ENCODE measurements at regions not wholly inside any gene's neighbourhood (a gene's known extent, or its start where the extent isn't known, plus 50 kb on each side); places are given as distances from the start of the nearest gene placed in this dataset.
A peak's percentile ranks its signal among the peaks of the same experiment; 100 is the strongest.

DNA sequence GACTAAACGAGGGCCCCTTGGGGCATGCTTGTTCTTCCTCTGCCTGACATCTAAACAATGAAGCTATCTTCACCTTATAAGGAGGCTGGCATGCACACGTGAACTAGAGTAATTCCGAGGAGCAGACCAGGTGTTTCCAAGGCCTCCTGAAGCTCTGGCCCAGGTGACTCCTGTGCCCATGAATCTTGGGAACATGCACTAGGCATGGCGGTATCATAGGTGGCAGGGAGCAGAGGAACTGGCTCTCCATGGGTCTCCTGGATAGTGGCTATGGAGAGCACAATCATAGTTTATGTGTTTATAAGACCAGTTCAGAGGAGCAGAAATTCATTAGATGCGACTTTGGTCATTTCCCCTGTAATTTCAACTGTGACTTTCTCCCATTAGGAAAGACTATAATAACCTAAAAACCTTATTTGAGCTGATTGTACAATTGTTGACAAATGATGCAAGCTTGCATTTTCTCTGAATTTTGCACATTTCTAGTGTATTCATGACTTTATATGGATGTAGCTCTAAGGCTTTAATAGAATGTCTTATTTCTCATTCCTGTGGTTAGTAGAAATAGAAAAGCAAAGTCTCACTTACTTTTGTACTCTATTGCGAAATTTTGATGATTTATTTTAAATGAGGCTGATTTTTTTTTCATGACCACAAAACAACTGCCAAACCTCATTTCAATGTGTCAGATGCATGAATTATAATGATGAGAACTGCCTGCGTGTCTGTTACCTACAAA, 135.3 kb upstream of the RPS23 start:
- DNase-seq (ENCODE audit: low read depth, low spot score), result peak; percentile 65
- H3K4me3 ChIP-seq (ENCODE audit: low read length), result no peak overlapping the region

DNA sequence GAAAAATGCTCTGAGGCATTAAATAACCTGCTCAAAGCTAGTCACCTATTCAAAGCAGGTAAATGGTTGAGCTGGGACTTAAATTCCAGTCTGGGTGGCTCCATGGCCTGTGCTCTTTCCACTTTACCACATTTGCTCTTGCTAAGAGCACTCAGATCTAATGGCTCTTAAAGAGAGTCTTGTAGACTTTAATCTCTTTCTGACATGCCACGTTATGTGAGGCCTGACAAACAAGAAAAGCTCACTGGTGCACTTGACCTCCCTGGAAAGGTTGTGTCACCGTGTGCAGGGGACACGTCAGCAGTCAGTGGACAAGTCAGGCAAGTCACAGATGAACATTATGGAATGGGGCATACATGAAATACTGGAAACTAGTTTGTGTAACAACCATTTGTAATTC, 129.9 kb upstream of the RPS23 start:
- DNase-seq (ENCODE audit: low read depth, low spot score), result no peak
- H3K4me3 ChIP-seq (ENCODE audit: low read length), result no peak overlapping the region

DNA sequence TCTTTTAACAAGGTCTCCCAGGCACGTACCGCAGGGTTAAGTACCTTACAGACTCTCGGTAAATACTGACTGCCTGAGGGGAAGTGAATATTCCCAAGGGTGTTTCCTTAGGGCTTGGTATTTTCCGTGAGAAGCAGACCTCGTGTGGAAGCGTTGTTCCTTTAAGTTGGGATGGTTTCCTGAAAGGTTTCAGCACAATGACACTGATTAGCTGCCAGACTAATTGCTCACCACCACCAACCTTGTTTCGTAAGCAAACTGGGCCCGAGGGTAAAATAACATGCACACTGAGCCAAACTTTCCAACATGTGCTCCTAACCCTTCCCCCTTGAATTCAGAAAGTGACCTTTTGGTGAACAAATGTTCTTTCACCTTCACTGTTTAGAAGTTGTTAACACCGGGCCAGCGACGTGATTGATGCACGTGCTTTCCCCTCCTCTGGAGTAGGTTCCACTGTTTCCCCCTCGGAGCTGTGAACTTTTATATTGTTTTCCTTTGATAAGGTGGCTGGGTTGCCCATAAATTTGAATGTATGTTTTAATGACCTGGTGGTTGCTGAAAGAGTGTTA, 128.1 kb upstream of the RPS23 start:
- H3K4me3 ChIP-seq (ENCODE audit: low read length), result no peak overlapping the region
- no peak for DNase-seq (ENCODE audit: low read depth, low spot score)

- no peak for DNase-seq (ENCODE audit: low read depth, low spot score)
- no peak overlapping the region for H3K4me3 ChIP-seq (ENCODE audit: low read length)
These were observed 127.6 kb upstream of the RPS23 start for GRCh38 chr5:82405618-82406204.

DNA sequence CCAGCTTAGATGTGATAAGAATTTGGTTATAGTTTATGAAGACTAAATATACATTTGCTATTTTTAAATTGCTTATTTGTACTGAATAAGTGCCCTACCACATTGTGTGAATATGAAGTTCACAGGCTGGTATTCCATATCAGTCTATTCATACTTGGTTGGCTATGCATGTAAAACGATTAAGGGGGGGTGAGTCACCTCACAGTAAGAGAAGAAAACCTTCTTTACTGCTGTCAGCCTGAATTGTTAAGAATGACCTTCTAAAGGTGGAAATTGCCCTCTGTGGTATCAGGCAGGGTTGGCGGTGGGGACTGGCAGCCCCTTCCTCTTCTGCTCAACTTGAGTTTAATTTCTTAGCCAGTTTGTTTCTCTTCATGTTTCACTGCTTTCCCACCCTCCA, 127.0 kb upstream of the RPS23 start:
- no peak overlapping the region for H3K4me3 ChIP-seq (ENCODE audit: low read length)
- DNase-seq (ENCODE audit: low read depth, low spot score), result no peak

DNA sequence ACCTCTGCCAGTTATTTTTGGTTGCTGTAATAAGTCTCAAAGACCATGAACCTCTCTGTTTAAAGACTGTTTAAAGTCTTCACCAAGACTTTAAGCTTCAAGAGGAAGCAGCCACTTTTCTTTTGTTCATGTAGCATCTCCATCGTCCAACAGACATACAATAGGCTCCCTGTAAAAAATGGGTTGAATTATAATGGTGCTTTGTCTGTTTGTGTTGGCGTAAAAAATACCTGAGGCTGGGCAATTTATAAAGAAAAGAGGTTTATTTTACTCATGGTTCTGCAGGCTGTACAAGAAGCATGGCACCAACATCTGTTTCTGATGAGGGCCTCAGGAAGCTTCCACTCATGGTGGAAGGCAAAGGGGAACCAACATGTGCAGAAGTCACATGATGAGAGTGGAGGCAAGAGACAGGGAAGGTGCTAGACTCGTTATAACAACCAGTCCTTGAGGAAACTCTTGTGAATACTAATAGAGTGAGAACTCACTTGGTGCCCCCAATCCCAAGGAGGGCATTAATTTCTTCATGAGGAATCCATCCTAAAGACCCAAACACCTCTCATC, 126.3 kb upstream of the RPS23 start:
- H3K4me3 ChIP-seq (ENCODE audit: low read length), result no peak overlapping the region
- DNase-seq (ENCODE audit: low read depth, low spot score), result no peak

DNA sequence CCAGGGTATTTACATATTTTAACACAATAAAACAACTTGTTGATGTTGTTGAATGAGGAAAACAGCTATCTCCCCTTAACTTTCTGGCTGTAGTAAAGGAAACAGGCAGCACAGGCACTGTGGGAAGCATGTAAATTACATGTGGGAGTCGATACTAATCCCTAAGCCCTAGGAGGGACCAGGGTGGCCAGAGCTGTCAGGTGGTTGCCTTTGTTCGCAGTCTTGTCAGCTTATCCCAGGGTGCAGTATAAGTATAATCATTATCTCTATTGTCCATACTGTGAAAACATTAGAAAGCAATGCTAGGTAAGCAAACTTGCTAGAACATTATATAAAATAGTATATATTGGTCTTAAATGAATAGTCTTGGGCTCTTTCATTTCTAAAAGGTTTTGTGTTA, 125.6 kb upstream of the RPS23 start:
- DNase-seq (ENCODE audit: low read depth, low spot score), result no peak
- H3K4me3 ChIP-seq (ENCODE audit: low read length), result no peak overlapping the region

DNA sequence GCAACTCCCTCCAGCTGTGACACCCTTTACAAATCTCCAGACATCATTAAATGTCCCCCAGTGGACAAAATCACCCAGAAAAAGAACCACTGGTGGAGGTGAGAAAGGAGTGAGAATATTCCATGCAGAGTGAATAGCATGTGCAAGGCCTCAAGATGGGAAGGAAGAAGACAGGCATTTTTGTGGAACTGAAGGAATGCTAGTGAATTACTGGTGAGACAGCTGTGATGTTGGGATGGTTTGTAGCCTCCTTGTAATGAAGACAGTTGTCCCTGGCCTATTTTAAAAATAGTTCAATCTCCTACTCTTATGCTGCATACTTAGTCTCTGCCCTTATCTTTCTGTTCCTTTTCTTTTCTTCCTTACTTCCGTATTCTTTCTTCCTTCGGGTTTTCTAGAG, 124.9 kb upstream of the RPS23 start:
- no peak for DNase-seq (ENCODE audit: low read depth, low spot score)
- no peak overlapping the region for H3K4me3 ChIP-seq (ENCODE audit: low read length)

GRCh38 chr5:82399111-82399510, 121.0 kb upstream of the RPS23 start:
- no peak overlapping the region for H3K4me3 ChIP-seq (ENCODE audit: low read length)
- DNase-seq (ENCODE audit: low read depth, low spot score), result no peak

GRCh38 chr5:82397741-82398320, 119.7 kb upstream of the RPS23 start:
- no peak for DNase-seq (ENCODE audit: low read depth, low spot score)

DNA sequence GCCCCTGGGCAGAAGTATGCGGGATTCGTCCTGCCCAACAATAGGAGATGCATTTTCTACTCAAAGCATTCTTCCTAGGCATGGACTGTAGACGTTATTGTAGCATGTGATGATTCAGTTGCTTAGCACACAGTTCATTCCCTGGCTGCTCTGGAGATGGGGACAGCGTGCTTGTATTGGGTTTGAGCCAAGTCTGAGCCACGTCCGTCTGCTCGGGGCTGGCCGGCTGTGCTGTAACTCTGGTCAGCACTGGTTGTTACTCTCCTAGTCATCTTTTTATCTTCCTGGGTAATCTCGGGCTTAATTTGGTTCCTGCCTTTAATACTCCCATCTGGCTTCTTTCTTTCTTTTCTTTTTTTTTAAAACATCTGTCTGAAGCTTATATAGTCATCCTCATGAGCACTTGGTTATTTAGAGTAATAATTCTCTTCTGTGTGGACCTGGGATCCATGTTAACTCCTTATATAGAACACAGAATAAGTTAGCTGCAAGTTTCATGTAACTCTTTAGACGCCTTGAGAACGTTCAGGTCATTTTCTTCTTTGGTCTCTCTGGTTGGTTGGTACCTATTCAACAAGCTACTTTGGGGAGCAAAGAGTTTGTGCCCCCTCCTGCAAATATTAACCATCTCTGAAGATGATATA, 118.8 kb upstream of the RPS23 start:
- H3K4me3 ChIP-seq (ENCODE audit: low read length), result no peak overlapping the region
- no peak for DNase-seq (ENCODE audit: low read depth, low spot score)

More at GRCh38 chr5:82397741-82398320, 119.7 kb upstream of the RPS23 start:
- no peak overlapping the region for H3K4me3 ChIP-seq (ENCODE audit: low read length)

DNA sequence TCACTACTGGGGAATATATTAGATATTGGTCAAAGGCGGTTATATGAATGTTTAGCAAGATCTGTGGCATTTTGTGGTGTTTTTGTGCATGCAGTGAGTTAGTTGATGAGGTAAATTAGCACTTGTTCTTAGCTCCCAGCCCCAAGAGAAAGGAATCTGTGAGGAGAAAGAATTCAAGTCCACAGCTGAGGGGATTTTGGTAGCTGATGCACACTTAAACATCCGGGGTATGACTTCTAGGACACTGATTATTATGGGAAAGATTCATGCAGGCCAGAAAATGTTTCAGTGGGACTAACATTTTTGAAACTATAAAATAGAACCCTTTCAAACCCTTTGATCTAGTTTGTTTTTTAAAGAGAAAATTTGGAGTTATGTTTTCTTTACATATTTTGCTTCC, 118.2 kb upstream of the RPS23 start:
- DNase-seq (ENCODE audit: low read depth, low spot score), result no peak
- no peak overlapping the region for H3K4me3 ChIP-seq (ENCODE audit: low read length)

GRCh38 chr5:82393951-82394350, 115.8 kb upstream of the RPS23 start:
- H3K4me3 ChIP-seq (ENCODE audit: low read length), result no peak overlapping the region
- no peak for DNase-seq (ENCODE audit: low read depth, low spot score)

DNA sequence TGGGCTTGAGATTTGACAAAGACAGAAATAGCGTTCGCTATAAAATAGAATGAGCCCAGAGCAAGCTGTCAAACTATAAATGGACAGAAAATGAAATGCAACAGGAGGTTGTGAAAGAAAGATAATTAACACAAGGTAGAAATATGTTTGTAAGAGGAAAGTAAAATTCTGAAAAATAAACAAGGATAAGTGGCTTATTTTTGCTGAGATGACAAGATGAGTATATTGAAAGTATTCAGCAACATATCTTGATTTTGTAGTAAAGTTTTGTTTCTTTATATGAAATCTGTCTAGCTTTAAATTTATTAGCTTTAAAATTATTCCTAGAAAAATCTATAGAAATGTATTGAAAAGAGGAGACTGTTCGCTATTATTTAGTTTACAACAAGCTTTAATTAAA, 111.9 kb upstream of the RPS23 start:
- DNase-seq (ENCODE audit: low read depth, low spot score), result no peak
- no peak overlapping the region for H3K4me3 ChIP-seq (ENCODE audit: low read length)

DNA sequence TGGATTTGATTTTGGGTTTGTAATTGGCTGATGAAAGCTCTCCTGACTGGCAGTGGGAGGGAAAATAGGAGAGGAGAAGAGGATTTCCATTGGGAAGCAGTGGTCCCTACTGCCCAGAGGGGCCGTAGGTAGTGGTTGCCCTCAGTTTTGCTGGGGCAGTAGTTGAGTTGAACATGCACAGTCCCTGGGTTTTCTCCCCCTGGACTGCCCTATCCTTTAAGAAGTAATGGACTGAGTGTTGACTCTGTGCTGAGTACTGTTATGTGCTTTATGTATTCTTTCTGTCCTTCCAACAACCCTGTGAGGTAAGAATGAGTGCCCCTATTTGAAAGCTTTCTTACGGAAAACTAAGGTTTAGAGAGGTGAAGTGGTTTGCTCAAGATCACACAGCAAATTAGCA, 111.2 kb upstream of the RPS23 start:
- no peak for DNase-seq (ENCODE audit: low read depth, low spot score)
- H3K4me3 ChIP-seq (ENCODE audit: low read length), result no peak overlapping the region

- DNase-seq (ENCODE audit: low read depth, low spot score), result no peak
- H3K4me3 ChIP-seq (ENCODE audit: low read length), result no peak overlapping the region
These were observed 110.0 kb upstream of the RPS23 start for GRCh38 chr5:82388181-82388580.

DNA sequence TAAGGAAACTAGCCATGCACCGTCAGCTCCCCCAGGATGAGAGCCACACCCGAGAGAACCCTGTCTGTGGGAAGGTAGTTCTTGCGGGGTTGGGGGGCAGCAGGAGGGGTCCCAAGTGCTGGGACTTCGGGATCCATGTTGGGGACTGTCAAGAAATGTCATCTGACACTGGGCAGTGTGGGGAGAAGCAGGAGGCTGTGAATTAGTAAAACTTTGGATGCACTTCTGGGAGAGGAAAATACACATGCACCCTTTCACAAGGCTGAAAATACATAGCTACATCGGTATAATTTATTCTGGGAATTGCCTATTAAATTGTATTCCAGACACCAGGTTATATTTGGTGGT, 109.6 kb upstream of the RPS23 start:
- no peak overlapping the region for H3K4me3 ChIP-seq (ENCODE audit: low read length)
- no peak for DNase-seq (ENCODE audit: low read depth, low spot score)

DNA sequence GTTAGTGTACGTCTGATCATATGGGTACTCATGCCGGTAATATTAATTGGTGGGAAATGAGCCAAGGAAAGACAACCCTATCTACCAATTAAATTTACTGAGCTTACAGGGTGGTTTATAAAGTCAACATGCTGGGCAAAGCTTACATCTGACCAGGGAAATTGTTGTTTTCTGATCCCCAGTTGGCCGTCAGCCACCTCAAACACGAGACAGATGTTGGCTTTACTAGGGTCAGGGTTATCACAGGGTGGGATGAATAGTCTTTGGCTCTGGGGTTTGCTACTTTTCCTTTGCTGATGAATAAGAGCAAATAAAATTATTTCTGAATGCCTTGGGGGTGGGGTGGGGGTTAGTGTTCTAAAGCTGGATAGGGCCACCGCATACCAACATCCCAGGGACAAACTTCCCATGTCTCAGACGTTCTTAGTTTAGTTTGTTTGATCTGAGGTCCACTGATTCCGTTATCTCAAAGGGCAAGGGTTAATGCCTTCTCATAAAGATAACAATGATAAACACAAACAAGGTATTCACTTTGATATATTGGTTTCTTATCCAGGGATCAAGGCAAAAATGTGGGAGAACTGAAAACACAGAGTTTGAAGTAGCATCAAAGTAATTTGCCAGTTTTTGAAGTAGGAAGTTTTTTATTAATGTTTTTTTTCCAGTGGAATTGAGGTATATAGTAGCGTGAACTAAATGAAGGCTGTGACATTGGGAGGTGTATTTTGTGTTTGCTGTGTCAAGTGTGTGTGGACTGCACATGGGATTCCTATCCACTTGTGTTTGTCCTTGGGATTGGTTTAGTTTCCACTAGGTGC, 109.1 kb upstream of the RPS23 start:
- DNase-seq (ENCODE audit: low read depth, low spot score), result no peak
- H3K4me3 ChIP-seq (ENCODE audit: low read length), result no peak overlapping the region

DNA sequence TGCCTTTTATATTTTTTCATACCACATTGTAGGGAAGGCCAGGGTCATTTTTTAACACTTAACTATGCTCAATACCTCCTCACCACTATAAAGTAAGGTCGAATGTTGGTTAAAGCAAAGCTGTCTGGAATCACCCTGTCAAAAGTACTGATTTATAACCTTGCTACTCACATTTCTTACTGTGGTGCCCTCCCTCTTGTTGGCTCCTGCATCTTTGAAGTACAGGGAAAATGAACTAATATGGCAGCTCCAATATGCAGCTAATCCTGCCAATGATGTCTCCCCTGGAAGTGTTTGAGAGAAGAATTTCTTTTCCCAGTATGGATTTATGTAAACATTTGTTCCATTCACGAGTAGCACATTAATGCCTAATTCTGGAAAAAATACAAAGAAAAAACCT, 108.4 kb upstream of the RPS23 start:
- no peak for DNase-seq (ENCODE audit: low read depth, low spot score)
- H3K4me3 ChIP-seq (ENCODE audit: low read length), result no peak overlapping the region

All from Jurkat, Clone E6-1 (cell line).